ENCODE measurements at regions not wholly inside any gene's neighbourhood (a gene's known extent, or its start where the extent isn't known, plus 50 kb on each side); places are given as distances from the start of the nearest gene placed in this dataset.

GRCh38 chr2:136328207-136328795 is 210.4 kb upstream of the CXCR4 start (continued):
- no peak for TF ChIP-seq SKIL (IDR thresholded peaks at IDR 0.05; ENCODE audit: low read depth, poor library complexity, severe bottlenecking)
- TF ChIP-seq GABPA (IDR thresholded peaks at IDR 0.05; ENCODE audit: low read depth) = no peak
- TF ChIP-seq YY1 (IDR thresholded peaks at IDR 0.05; ENCODE audit: low read depth, low read length) = no peak
- no peak for TF ChIP-seq HCFC1 (IDR thresholded peaks at IDR 0.05; ENCODE audit: low read length)

GRCh38 chr2:136327162-136327852 is 209.4 kb upstream of the CXCR4 start:
- peaks cover 26% of the 10 kb centered on the region for H3K4me1 ChIP-seq (ENCODE audit: control insufficient read depth, insufficient read depth, low read length)
- BruUV-seq (replicated peaks) = no TSS peak
- H3K79me2 ChIP-seq (ENCODE audit: control insufficient read depth, insufficient read depth, low read length) = no peaks in the 10 kb centered on the region
- ATAC-seq (peak; percentile 89), DNase-seq (ENCODE audit: low read depth, low spot score) (peak; percentile 71), FAIRE-seq (peak; percentile 78)
- H3K4me2 ChIP-seq (ENCODE audit: control insufficient read depth, insufficient read depth) = peak overlapping the region; percentile 36
- H4K20me1 ChIP-seq (ENCODE audit: control insufficient read depth, insufficient read depth) = no peaks in the 10 kb centered on the region
- H3K27ac ChIP-seq (ENCODE audit: control insufficient read depth, insufficient read depth) = no peak overlapping the region
- in situ Hi-C loops (cut with MboI) (loop anchor here (5.0 kb wide), 1 partner anchor 195 kb away; no protein-coding TSS in a partner anchor), intact Hi-C loops (cut with micrococcal nuclease; ENCODE audit: unreplicated experiment) (loop anchor here (1.0 to 5.0 kb wide), 10 partner anchors 35 to 340 kb away; partner anchors contain the start of genes CXCR4 and DARS1)
- 1% methylated on average over 12 of the region's 12 CpGs for WGBS (ENCODE audit: insufficient coverage, insufficient replicate concordance, low lambda C conversion rate, missing lambda C conversion rate)
- CTCF ChIA-PET = interaction anchor here (0.8 to 3.3 kb wide), 18 partner anchors 16 to 271 kb away, joined by 3 to 25 read pairs (median 4); no protein-coding TSS in a partner anchor
- no peaks in the 10 kb centered on the region; the same call in 2 of the 3 replicates for H3K9me3 ChIP-seq (replicated peaks; ENCODE audit: control insufficient read depth, insufficient read depth, low read length)
- H3K9ac ChIP-seq (ENCODE audit: control insufficient read depth, insufficient read depth, low read length) = no peak overlapping the region
- H2AFZ ChIP-seq (ENCODE audit: control insufficient read depth, low read depth, low read length) = no peak overlapping the region
- RAD21 ChIA-PET (ENCODE audit: unreplicated experiment) = interaction anchor here (0.7 to 6.0 kb wide), 26 partner anchors 8 to 341 kb away, joined by 3 to 63 read pairs (median 6); partner anchors contain the start of gene DARS1
- H3K4me3 ChIP-seq = peak overlapping the region; percentile 37; the same call in 1 of the 2 replicates
- SMC1A ChIA-PET (ENCODE audit: uncharacterized antibody, unreplicated experiment) = interaction anchor here (0.6 to 9.2 kb wide), 36 partner anchors 8 to 396 kb away, joined by 3 to 79 read pairs (median 6); no protein-coding TSS in a partner anchor
- POLR2A ChIA-PET = interaction anchor here (0.6 to 2.1 kb wide), 16 partner anchors 8 to 192 kb away, joined by 3 to 16 read pairs (median 4); no protein-coding TSS in a partner anchor
- H3K27me3 ChIP-seq (replicated peaks in 1 of 2; ENCODE audit: control insufficient read depth in 2 of 2, insufficient read depth in 2 of 2, low read length in 1 of 2) = 0 out of 4 replicates have a peak, but pooled peaks cover 0 to 2% of the 10 kb centered on the region in 2 experiments
- no peaks in the 10 kb centered on the region for H3K36me3 ChIP-seq (ENCODE audit: control insufficient read depth in 2 of 2, insufficient read depth in 2 of 2, low read length in 1 of 2)
- TF ChIP-seq EP300 (IDR thresholded peaks at IDR 0.05; ENCODE audit: borderline replicate concordance in 1 of 2, control insufficient read depth in 1 of 2, low read depth in 2 of 2, low read length in 2 of 2) = peak; percentile 95 to 96; a peak in 3 of 4 replicates
- TF ChIP-seq BACH1 (IDR thresholded peaks at IDR 0.05; ENCODE audit: borderline replicate concordance) = no peak; the same call in 1 of the 2 replicates
- TF ChIP-seq USF2 (IDR thresholded peaks at IDR 0.05; ENCODE audit: borderline replicate concordance, low read depth, low read length) = no peak
- TF ChIP-seq SIN3A (IDR thresholded peaks at IDR 0.05; ENCODE audit: low read depth, low read length) = no peak
- peak; percentile 86 for TF ChIP-seq ATF7 (IDR thresholded peaks at IDR 0.05; ENCODE audit: low read depth)
- peak; percentile 77; the same call in 1 of the 3 replicates for TF ChIP-seq POU2F2 (IDR thresholded peaks at IDR 0.05; ENCODE audit: borderline replicate concordance, low read depth, low read length)
- peak; percentile 95 for TF ChIP-seq PAX5 (IDR thresholded peaks at IDR 0.05; ENCODE audit: borderline replicate concordance, low read depth, low read length)
- no peak for TF ChIP-seq SUPT20H (IDR thresholded peaks at IDR 0.05; ENCODE audit: borderline replicate concordance, control insufficient read depth, low read depth, low read length)
- no peak for TF ChIP-seq PML (IDR thresholded peaks at IDR 0.05; ENCODE audit: low read length)
- TF ChIP-seq RAD21 (IDR thresholded peaks at IDR 0.05; ENCODE audit: insufficient read depth, low read depth, low read length) = no peak
- TF ChIP-seq BCL11A (IDR thresholded peaks at IDR 0.05; ENCODE audit: low read depth, low read length) = peak; percentile 91

Measured in GM12878 (cell line).